Endodermal cell (in vitro differentiated cells): ENCODE measurements at regions not wholly inside any gene's neighbourhood (a gene's known extent, or its start where the extent isn't known, plus 50 kb on each side); places are given as distances from the start of the nearest gene placed in this dataset.
A peak's percentile ranks its signal among the peaks of the same experiment; 100 is the strongest.

ENCODE experiments used
- DNase-seq: peaks from one replicate; pipeline ENCODE4 v3.0.0-alpha.2; 2017
- H3K27ac ChIP-seq: 2 replicates; pipeline ENCODE4 v1.5.1; 2013; ENCODE audit warnings: mild to moderate bottlenecking, low read depth, low read length, moderate library complexity
- H3K27me3 ChIP-seq: 2 replicates; pipeline ENCODE4 v1.6.1; 2013; ENCODE audit warnings: mild to moderate bottlenecking, low read length, moderate library complexity; ENCODE audit not compliant: insufficient read depth, control insufficient read depth, poor library complexity, severe bottlenecking
- H3K36me3 ChIP-seq: 2 replicates; pipeline ENCODE4 v1.7.0; 2013; ENCODE audit warnings: mild to moderate bottlenecking, low read length, moderate library complexity; ENCODE audit not compliant: control insufficient read depth, insufficient read depth
- H3K4me1 ChIP-seq: one replicate; pipeline ENCODE4 v1.7.0; 2013; ENCODE audit warnings: low read length; ENCODE audit not compliant: control insufficient read depth, insufficient read depth
- H3K4me3 ChIP-seq: 2 replicates; pipeline ENCODE4 v1.5.1; 2013; ENCODE audit warnings: mild to moderate bottlenecking, low read length, moderate library complexity
- H3K9ac ChIP-seq: 2 replicates; pipeline ENCODE4 v1.6.1; 2013; ENCODE audit warnings: mild to moderate bottlenecking, low read length, moderate library complexity; ENCODE audit not compliant: poor library complexity, severe bottlenecking; ENCODE audit errors: extremely low read depth
- H3K9me3 ChIP-seq: 2 replicates; pipeline ENCODE4 v1.6.1; 2013; ENCODE audit warnings: mild to moderate bottlenecking, low read length, moderate library complexity; ENCODE audit not compliant: control insufficient read depth
- H3K27ac Mint-ChIP-seq: 2 replicates; pipeline ENCODE4 v1.8.0; 2020; ENCODE audit warnings: mixed read lengths
- H3K27me3 Mint-ChIP-seq: 2 replicates; pipeline ENCODE4 v1.8.0; 2021; ENCODE audit warnings: mild to moderate bottlenecking, mixed read lengths; ENCODE audit not compliant: insufficient read depth
- H3K36me3 Mint-ChIP-seq: 2 replicates; pipeline ENCODE4 v1.8.0; 2020; ENCODE audit warnings: low read depth, mixed read lengths
- H3K4me1 Mint-ChIP-seq: 2 replicates; pipeline ENCODE4 v1.8.0; 2020; ENCODE audit warnings: mixed read lengths
- H3K4me3 Mint-ChIP-seq: 2 replicates; pipeline ENCODE4 v1.8.0; 2020; ENCODE audit warnings: mild to moderate bottlenecking, moderate library complexity, mixed read lengths
- H3K9me3 Mint-ChIP-seq: 2 replicates; pipeline ENCODE4 v1.8.0; 2020; ENCODE audit warnings: mild to moderate bottlenecking, mixed read lengths
- WGBS, 2 experiments: methylation state at CpG; one replicate each; pipeline versions ENCODE4 v1.1.5 to v1.1.7; 2013; ENCODE audit warnings: missing lambda C conversion rate in 2 of 2, mixed read lengths in 1 of 2; ENCODE audit not compliant: insufficient coverage in 1 of 2, insufficient read length in 1 of 2; 5-methylcytosine and 5-hydroxymethylcytosine counted together
- TF ChIP-seq, protein P1 (sequence below): fragments of 200-600 bp; sonication (generic); conservative IDR thresholded peaks from 2 replicates; pipeline ENCODE4 v1.5.0; 2021; ENCODE audit warnings: antibody characterized with exemption, mild to moderate bottlenecking

DNA sequence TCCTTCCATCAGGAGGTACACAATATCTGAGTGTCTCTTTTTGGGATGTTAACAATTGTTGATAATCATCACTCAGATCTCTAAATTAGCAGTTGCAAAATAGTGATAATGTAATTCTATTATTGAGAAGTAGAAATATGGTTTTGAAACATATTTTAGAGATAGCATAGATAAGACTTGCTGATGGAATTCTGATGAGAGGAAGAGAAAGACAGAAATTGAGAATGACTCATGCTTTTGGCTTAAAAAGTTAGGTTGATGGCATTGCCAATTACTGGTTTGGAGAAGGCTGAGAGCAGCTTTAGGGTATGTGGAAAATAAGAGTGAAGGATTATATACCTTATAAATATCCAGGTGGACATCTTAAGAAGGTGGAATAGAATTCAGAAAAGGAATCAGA lies 106.4 kb upstream of the EDNRB start:
- H3K27ac Mint-ChIP-seq = no peak overlapping the region
- no peaks in the 10 kb centered on the region for H3K4me1 Mint-ChIP-seq
- peaks cover 6% of the 10 kb centered on the region for H3K9me3 Mint-ChIP-seq
- H3K4me3 Mint-ChIP-seq = no peak overlapping the region
- H3K27ac ChIP-seq = no peak overlapping the region
- TF ChIP-seq, protein P1, sequence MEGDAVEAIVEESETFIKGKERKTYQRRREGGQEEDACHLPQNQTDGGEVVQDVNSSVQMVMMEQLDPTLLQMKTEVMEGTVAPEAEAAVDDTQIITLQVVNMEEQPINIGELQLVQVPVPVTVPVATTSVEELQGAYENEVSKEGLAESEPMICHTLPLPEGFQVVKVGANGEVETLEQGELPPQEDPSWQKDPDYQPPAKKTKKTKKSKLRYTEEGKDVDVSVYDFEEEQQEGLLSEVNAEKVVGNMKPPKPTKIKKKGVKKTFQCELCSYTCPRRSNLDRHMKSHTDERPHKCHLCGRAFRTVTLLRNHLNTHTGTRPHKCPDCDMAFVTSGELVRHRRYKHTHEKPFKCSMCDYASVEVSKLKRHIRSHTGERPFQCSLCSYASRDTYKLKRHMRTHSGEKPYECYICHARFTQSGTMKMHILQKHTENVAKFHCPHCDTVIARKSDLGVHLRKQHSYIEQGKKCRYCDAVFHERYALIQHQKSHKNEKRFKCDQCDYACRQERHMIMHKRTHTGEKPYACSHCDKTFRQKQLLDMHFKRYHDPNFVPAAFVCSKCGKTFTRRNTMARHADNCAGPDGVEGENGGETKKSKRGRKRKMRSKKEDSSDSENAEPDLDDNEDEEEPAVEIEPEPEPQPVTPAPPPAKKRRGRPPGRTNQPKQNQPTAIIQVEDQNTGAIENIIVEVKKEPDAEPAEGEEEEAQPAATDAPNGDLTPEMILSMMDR = no peak
- no peak overlapping the region for H3K9ac ChIP-seq
- no peak overlapping the region for H3K4me3 ChIP-seq
- no peaks in the 10 kb centered on the region for H3K27me3 ChIP-seq
- no peaks in the 10 kb centered on the region for H3K4me1 ChIP-seq
- peaks cover 13% of the 10 kb centered on the region for H3K9me3 ChIP-seq
- no peak for DNase-seq
- H3K27me3 Mint-ChIP-seq = no peaks in the 10 kb centered on the region
- H3K36me3 Mint-ChIP-seq = no peaks in the 10 kb centered on the region
- H3K36me3 ChIP-seq = no peaks in the 10 kb centered on the region

DNA sequence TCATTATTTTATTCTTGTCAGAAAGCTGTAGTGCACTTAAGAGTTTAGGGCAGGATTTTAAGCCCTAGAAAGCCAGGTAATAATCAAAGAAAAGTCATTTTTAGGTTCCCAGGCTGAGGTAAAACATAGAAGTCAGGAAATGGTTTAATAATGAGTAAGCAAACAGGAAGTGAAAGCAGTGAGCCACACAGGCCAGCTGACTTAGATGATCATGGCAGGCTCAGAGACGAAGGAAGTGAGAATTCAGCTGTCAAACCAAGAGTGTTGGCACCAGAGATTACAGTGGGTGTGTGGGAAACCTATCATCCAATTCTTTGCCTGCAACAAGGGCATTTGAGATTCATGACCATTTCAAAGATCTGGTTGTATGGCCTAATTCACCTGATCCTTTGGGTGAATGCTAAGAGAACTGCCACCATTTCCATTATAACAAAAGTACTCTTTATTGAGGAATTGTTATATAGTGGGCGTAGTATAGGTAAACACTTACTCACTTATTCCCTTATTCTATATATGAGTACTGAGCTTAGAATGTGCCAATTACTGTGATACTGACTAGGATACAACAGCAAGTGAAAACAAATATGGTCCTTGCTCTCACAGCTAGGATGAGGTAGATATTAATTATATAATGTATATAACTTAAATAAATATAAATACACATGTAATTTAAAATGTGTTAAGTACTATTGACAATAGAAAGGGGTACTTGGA lies 103.7 kb upstream of the EDNRB start:
- Histone ChIP-seq H3K4me3 (no peak overlapping the region), H3K27ac (peak overlapping the region; percentile 22), H3K9me3 (peaks cover 13% of the 10 kb centered on the region), H3K27me3 (no peaks in the 10 kb centered on the region), H3K4me1 (no peaks in the 10 kb centered on the region), H3K36me3 (no peaks in the 10 kb centered on the region), H3K9ac (no peak overlapping the region)
- H3K27ac Mint-ChIP-seq = no peak overlapping the region
- no peaks in the 10 kb centered on the region for H3K4me1 Mint-ChIP-seq
- no peaks in the 10 kb centered on the region for H3K36me3 Mint-ChIP-seq
- H3K27me3 Mint-ChIP-seq = no peaks in the 10 kb centered on the region
- H3K9me3 Mint-ChIP-seq = peaks cover 12% of the 10 kb centered on the region
- no peak for DNase-seq
- 50 to 96% methylated on average over 1 of the region's 2 CpGs for WGBS, 2 experiments
- H3K4me3 Mint-ChIP-seq = no peak overlapping the region
- TF ChIP-seq, protein P1 = no peak

DNA sequence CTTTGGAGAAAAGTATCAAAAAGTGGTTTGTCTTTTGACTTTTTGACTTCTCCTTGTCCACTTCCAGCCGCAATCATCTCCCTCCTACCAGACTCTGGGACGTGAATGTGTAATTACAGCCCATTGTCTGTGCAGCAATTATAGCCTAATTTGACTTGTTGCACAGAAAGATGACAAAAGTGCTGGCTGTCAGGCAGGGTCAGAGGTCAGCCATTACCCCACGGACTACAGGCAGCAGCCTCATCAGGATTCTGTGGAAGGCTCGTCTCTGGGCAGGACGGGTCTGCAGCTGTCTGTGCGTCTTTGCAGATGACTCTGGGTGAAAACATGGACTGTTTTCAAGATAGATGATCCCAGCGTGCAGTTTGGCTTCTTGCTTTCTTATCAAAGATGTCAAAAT lies 102.2 kb upstream of the EDNRB start:
- peak overlapping the region; percentile 82 for H3K27ac ChIP-seq
- Mint-ChIP-seq H3K36me3 (no peaks in the 10 kb centered on the region), H3K4me3 (no peak overlapping the region), H3K27ac (no peak overlapping the region), H3K9me3 (peaks cover 18% of the 10 kb centered on the region), H3K27me3 (no peaks in the 10 kb centered on the region), H3K4me1 (no peaks in the 10 kb centered on the region)
- no peaks in the 10 kb centered on the region for H3K4me1 ChIP-seq
- H3K36me3 ChIP-seq = no peaks in the 10 kb centered on the region
- TF ChIP-seq, protein P1 = no peak
- DNase-seq = no peak
- WGBS, 2 experiments = 62 to 78% methylated on average over 7 of the region's 7 CpGs
- H3K9ac ChIP-seq = no peak overlapping the region
- H3K4me3 ChIP-seq = no peak overlapping the region
- H3K9me3 ChIP-seq = peaks cover 13% of the 10 kb centered on the region
- H3K27me3 ChIP-seq = no peaks in the 10 kb centered on the region
